ENCODE measurements at regions not wholly inside any gene's neighbourhood (a gene's known extent, or its start where the extent isn't known, plus 50 kb on each side); places are given as distances from the start of the nearest gene placed in this dataset.

DNA sequence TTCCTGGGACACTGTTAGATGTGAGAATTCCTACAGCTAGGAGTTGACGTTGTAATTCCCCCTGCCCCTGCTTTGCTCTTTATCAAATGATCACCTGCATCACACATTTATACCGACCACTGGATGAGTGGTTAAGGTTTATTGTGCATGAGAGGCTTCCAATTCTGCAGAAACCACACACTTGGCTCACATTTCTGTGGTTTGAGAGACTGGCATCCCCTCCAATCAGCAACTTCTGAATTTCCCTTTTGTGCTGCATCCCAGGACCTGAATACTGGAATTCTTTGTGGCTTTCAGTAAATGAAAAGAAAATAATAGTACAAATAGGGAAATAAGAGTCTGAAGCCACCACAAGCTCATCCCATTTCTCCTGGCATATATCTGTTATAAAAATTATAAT lies 628.7 kb upstream of the PIK3C3 start:
- DNase-seq: no peak

DNA sequence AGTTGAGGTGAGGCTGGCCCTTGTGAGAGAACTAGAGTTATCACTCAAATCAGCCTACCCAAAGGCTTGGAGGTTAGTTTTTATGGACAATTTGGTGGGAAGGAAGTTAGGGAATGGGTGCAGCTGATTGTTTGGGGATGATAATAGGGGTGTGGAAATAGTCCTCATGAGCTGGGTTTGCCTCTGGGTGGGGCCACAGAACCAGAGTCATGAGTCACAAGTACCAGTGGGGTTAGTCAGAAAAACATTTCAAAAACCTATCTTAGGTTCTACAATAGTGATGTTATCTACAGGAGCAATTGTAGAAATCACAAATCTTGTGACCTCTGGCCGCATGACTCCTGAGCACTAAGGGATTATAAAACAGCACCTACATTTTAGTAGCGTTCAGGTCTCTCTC lies 630.1 kb upstream of the PIK3C3 start:
- DNase-seq: no peak

DNA sequence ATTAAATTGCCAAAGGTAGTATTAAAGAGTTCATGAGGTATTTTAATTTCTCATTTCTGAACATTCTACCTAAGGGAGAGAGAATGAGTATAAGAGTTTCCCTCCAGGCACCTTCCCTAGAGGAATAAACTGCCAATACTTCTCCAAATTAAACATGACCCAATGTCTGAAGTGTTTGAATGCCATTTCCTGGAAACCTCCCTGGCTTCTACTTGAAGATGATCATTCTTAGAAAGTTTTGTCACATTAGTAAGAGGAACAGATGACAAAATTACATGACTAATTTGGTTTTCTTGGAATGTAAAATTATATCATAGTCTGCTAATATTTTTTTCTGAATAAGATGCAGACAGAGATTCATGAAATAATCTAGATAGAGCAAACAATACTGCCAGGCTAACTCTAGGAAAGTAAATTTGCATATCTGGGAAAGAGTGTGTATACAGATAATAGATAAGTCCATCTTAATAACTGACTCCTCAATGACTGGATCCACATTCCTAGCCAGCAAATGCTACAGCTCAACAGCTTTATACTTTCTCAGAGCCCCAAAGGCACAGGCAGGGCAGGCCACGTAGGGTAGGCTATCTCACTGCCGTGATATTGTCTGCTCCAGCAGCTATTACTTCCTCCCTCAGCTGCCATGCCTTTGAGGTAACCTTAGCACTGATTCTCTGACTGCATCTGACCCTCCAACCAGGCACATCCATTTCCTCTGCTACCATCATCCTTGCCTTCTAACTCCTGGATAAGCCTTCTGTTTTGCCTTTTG lies 630.8 kb upstream of the PIK3C3 start:
- no peak for DNase-seq

DNA sequence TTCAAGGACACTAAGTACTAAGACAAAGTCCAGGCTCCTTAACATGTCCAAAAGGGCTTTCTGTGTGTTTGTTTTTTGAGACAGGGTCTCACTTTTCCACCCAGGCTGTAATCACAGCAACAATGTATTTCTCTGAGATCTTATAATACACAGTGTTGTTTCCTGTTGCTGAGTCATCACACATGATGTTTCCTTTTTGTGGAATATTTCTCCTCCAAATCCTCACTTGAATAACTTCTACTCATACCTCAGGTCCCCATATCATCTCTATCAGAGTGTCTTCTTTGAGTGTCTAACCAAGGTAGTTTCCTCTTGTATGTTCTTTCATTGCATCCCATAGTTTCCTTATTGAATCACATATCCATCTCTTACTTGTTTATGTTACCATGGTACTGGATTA lies 632.0 kb upstream of the PIK3C3 start:
- no peak for DNase-seq

DNA sequence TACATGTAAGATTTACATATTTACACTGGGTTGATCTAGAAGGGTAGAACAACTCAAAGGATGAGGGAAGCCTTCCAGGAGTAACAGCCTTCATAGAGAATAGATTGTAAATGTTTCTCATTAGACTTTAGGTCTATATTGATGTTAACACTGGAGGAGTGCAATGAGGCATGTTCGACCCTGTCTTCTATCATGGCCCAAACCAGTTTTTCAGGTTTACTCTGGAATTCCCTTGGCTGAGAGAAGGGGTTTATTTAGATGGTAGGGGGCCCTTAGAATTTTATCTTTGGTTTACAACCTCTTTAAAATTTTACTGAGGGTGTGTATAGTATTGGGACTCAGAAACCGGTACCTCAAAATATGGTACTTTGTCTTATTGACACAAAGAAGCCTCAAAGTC lies 634.9 kb upstream of the PIK3C3 start:
- no peak for DNase-seq

DNA sequence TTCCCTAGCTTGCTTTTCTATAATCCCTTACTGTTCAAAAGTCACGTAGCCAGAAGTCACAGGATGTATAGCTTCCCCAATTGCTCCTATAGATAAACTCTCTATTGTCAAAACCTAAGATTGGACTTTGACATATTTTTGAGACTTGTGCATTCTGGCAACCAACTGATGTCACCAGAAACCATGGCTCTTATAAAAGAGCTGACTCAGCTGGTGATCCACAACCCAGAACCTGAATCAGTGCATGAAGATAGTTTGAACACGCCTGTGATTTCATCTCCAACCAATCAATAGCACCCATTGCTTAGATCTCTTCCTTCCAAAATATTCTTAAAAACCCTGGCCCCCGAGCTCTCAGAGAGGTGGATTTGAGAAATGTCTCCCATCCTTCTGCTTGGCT lies 639.9 kb upstream of the PIK3C3 start:
- no peak for DNase-seq

DNA sequence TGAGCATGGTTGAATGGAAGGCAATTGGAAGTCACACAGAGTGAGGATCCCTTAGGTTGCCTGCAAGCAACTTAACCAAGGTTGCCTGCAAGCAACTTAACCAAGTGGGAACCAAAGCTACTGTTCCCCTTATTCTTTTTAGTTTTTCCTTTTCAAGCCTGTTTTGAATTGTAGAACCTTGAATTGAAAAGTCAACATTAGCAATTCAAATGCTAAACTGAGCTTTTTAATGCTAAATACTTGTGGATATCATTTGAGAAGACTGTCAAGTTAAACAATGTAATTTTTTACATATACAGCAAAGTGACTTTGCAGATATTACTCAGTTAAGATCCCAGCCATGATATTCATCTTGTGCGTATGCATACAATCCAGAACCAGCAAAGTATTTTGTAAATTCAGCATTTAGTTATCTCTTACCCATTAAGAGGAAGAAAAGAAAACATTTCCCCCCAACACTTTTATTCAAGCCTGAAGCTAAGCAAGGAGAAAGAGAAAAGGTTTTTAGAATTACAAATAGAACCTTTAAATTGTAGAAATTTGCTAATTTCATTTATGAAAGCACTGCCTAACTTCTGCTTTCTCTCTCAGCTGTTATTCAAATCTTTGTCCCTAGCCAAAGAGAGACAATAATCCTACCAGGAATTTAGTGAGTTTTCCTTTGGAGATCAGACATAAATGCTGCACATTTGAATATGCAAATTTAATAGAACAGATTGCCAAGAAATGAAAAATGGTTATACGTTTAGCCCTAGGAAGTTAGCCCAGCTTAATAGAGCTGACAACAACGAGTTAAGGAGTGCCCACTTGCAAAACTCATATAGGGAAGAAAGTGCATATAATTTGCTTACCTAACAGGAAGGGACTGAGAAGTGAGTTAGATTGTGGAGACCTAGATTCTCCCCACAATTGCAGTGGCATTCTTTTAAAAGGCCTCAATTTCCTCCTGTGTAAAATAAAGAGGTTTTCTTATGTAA lies 643.2 kb upstream of the PIK3C3 start:
- DNase-seq: no peak

DNA sequence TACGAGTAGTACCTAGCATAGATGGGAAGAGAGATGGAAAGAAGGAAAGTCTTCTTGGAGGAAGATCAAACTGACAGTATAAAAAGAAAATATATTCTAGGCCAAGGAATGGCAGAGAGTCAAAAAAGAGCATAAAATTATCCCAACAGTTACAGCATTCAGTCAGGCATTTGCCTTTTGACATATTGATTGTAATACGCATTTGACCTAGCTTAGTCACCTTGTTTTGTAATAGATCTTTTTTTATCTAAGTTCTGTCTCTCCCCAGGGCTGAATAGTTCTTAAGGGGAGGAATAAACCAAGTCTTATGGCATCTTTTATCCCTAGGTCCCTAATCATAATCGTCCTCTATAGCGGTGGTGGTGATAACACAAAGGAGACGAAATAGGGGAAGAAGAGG lies 657.3 kb upstream of the PIK3C3 start:
- no peak for DNase-seq

DNA sequence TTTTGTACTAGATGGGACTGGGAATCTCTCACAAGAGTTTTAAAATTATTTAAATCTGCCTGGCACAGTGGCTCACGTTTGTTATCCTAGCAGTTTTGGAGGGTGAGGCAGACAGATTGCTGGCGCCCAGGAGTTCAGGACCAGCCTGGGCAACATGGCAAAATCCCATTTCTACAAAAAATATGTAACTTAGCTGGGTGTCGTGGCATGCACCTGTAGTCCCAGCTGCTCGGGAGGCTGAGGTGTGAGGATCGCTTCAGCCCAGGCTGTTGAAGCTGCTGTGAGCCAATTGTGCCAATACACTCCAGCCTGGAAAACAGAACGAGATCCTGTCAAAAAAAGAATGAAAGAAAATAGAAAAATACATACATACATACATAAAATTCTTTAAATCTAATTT lies 685.7 kb upstream of the PIK3C3 start:
- DNase-seq: no peak

DNA sequence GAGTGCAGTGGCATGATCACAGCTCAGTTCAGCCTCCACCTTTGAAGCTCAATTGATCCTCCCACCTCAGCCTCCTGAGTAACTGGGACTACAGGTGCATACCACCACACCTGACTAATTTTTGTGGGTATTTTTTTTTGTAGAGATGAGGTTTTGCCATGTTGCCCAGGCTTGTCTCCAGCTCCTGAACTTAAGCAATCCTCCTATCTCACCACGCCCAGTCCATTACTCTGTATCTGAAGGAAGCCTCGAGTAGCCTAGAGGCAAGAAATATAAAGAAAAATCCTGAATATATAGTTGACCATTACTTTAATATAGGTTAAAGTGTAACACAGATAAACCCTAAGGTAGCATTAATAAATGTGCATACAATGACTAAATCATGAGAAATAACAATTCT lies 686.8 kb upstream of the PIK3C3 start:
- DNase-seq: no peak

DNA sequence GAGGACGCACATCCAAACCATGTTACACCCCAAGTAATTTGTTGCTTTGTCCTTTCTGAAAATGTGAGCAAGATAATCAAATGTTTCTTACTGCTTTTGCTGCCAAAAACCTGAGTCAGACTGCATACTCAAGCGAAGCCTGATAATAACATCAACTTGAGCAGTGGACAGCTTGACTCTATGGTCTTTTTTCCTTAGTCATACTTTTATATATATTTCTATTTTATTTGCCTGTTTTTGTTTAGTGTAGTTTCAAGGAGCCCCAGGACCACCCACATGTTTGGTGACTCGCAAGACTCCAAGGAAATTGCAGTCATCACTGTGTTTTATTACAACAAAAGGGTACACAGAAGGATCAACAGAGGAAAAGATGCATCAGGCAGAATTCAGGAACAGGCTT lies 688.4 kb upstream of the PIK3C3 start:
- no peak for DNase-seq

DNA sequence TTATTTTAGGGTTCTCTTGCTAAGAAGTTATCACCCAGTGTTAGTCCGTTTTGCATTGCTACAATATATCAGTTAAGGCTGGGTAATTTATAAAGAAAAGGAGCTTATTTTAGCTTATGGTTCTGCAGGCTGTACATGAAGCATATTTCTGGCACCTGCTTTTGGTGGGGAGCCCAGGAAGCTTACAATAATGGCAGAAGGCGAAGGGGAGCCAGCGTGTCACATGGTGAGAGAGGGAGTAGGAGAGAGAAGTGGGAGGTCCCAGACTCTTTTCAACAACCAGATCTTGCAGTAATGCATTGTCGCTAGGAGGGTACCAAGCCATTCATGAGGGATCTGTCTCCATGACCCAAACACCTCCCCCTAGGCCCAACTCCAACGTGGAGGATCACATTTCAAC lies 688.8 kb upstream of the PIK3C3 start:
- no peak for DNase-seq

DNA sequence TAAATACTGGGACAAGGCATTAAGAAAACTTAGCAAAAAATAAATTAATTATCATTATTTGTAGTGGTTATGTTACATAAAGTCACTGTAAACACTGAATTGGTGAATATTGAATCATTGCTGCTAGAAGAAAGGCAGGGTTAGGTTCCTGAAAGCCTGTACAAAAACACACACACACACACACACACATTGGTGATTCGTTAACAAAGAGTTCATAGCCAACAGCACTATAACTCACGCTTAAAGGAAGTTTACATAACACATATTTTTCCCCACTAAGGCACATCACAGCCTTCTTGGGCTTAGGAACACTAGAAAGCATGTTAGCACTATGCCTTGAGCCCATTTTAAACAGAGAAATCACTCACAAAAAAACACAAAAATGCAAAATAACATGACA lies 690.0 kb upstream of the PIK3C3 start:
- no peak for DNase-seq

DNA sequence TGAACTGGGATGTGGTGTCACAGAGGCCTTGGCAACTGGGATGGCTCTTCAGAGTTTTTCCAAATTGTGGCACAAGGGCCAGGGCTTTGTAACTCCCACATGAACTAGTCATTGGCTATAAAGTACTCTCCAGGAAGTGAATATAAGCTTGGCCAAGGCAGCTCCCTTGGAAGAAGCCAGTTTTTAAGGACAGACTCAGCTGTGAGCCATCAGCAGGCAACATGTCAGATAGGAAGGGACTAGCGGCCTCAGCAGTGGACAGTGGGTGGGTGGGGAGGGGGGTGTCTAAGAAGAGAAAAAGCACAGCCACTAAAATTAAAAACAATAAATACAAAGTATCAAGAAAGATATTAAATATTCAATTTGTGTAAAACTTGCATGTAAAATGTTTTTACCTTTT lies 691.1 kb upstream of the PIK3C3 start:
- DNase-seq: no peak

DNA sequence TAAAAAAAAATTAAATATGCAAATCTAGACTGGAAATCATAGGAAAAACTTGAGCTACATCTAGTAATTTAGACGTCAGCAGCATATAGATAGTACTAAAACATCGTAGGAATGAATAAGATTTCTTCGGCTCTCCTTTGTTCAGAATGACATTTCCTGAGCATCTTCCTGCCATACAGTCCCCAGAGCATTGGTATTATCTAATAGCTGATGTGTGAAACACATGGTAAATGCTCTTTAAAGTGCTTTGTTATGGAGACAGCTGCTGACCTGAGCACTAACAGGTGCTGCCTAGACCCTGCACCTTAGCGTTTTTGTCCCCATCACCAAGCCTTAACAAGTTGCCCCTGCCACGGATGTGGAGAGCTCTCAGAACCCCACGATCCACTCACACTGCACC lies 692.3 kb upstream of the PIK3C3 start:
- no peak for DNase-seq

DNA sequence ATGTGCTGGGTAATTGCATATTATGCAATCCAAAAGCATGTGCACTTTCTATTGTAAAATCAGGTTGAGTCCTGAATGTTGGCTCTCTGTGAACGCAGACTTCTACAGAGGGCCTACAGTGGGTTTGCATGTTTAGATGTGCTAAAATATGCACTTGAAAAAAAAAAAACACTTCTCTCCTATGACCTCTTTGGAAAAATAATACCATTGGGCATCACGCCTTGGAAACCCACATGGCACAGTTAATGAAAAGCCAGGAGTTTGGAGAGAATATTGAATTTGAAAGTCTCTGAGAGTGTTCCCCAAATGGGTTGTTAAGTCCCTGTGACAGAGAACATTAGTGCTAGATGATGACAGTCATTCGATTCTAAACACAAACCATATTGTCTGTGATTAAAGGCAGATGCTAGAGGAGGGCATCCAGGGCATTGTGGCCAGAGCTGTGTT lies 710.4 kb upstream of the PIK3C3 start:
- no peak for DNase-seq

DNA sequence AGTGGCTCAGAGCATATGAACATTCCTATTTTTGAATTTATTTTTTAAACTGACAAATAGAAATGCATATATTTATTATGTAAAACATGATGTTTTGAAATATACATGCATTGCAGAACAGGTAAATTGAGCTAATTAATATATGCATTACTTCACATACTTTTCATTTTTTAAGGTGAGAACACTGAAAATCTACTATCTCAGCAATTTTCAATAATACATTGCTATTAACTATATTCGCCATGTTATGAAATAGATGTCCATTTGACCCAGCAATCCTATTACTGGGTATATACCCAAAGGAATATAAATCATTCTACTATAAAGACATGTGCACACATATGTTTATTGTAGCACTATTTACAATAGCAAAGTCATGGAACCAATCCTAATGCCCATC lies 717.7 kb upstream of the PIK3C3 start:
- no peak for DNase-seq

DNA sequence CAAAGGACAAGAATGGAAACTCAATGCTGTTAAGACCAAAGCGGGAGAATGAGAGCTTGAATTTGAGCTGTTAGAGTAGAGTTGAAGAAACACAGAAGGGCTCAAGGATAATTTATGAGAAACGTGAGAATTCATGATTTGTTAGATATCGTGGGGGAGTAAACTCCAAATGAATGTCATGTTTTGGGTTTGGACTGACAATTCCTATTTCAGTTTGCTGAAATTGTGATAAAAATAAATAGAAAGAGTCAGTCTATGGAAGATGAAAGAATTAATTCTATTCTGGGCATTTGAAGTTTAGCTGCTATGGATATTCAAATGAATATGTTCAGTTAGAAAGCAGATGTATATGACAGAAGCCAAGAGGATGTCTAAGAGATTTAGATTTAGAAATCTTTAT lies 723.4 kb upstream of the PIK3C3 start:
- DNase-seq: no peak

DNA sequence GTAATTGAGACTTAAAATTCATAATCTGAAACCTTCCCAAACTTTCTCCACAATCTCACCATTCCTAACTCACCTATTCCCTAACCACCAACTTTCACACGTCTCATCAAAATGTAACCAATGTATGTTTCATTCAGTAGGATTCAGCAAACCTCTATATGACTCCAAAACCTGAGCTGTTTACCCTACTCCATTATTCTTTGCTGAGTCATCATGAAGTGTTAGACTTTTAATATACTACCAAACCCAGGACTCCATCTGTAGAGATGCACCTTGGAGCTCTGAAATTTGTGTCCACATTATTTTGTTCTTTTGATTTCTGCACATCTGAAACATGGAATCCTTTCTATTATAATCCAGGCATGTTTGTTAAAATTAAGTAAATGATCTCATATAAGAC lies 727.0 kb upstream of the PIK3C3 start:
- DNase-seq: no peak

DNA sequence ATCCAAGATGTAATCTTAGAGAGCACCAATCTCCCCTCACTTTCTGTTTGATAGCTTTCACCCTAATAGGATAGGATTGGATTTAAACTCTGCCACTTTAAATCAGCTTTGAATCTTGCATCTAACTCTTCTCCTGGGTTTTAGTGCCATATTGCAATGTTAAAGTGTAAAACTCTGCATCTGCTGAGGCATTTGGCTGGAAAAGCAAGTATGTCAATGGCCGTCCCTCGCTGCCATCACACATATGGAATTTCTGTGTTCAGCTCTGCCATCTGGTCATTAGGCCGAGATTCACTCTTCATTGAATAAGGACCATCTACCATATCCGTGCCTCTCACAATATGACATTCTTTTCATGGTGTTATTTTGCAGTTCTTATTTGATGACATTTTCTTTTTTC lies 728.1 kb upstream of the PIK3C3 start:
- DNase-seq: no peak

DNA sequence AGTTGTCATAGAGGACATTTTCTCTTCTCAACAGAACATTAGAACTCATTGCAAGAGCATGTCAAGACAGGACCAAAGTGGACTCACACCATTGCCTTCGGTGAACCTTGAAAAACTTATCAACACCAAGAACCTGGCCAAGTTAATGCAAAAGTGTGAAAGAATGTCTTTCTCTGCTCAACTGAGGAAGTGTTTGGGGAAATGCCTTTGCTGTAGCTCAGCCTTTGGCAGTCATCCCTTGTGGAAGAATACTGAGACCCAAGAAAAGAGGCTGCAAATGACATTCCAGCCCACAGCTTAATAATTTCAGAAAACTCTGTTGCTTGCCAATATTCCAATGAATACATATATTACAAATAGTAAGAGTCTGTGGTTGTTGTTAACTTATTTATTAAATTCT lies 728.8 kb upstream of the PIK3C3 start:
- no peak for DNase-seq

DNA sequence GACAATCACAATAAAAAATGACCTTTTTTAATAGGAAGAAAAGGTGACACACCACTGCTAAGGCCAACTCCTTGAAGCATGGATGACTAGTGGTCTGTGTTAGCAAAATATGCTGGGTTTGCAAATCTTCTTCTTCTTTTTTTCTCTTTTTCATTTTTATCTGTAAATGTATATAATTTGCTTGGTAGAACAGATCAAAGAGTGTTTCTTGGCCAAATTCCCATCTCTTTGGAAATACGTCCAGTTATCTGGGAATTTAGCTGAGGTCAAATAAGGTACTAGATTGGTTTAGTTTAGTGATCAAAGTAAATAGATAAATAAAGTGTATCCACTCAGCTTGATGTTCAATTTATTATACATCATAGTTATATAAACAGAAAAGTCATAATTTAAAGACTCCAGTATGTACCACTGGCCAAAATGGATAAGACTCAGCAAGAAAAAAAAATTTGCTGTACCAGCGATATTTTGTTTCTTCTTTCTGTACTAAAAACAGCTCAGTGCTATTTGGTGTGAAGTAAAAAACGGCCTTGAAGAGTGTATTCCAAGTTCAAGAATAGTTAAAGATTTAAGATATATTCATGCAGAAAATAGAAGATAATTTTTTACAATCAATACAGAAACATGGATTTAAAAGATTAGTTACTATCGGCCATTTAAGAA lies 738.6 kb upstream of the PIK3C3 start:
- DNase-seq: no peak

DNA sequence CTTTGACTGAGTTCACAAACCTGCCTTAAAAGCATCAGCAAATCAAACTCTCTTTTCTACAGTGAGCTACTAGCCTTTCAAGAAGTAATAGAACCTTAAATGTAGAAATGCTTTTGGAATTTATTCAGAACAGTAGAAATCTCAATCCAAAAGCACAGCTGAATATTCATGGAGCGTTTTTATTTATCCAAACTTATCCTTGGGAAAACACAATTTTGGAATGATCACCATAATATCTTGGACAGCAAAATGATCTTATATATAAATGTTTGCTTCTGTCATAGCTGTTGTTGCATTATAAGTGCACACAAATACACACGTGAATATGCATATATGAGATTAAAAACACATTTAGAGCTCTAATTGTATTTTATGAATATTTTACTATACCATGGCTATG lies 747.3 kb upstream of the PIK3C3 start:
- no peak for DNase-seq

Data from hippocampal formation (tissue), 2 donors.